ENCODE measurements at regions not wholly inside any gene's neighbourhood (a gene's known extent, or its start where the extent isn't known, plus 50 kb on each side); places are given as distances from the start of the nearest gene placed in this dataset.

- no peak for TF ChIP-seq ZC3H10 (CRISPR knock-in tag; IDR thresholded peaks at IDR 0.05)
- no peak for TF ChIP-seq ZFP3 (CRISPR knock-in tag; IDR thresholded peaks at IDR 0.05)
- TF ChIP-seq CREB5 (CRISPR knock-in tag; IDR thresholded peaks at IDR 0.05; ENCODE audit: low read depth) = no peak
- TF ChIP-seq TOX (CRISPR knock-in tag; IDR thresholded peaks at IDR 0.05; ENCODE audit: borderline replicate concordance) = no peak
- TF ChIP-seq SNAI2 (CRISPR knock-in tag; IDR thresholded peaks at IDR 0.05) = no peak
- TF ChIP-seq BACH2 (CRISPR knock-in tag; IDR thresholded peaks at IDR 0.05; ENCODE audit: borderline replicate concordance) = no peak
- TF ChIP-seq PATZ1 (CRISPR knock-in tag; IDR thresholded peaks at IDR 0.05; ENCODE audit: borderline replicate concordance) = no peak
- TF ChIP-seq RARB (CRISPR knock-in tag; IDR thresholded peaks at IDR 0.05) = no peak
- no peak for TF ChIP-seq CSDC2 (CRISPR knock-in tag; IDR thresholded peaks at IDR 0.05)
- no peak for TF ChIP-seq CSRNP3 (CRISPR knock-in tag; IDR thresholded peaks at IDR 0.05)
- no peak for TF ChIP-seq ZNF8 (CRISPR knock-in tag; IDR thresholded peaks at IDR 0.05)
- TF ChIP-seq ZNF565 (CRISPR knock-in tag; conservative IDR thresholded peaks at IDR 0.05; ENCODE audit: low read depth) = no peak
- no peak for TF ChIP-seq ESRRG (CRISPR knock-in tag; IDR thresholded peaks at IDR 0.05)
- TF ChIP-seq ZFP30 (CRISPR knock-in tag; IDR thresholded peaks at IDR 0.05) = no peak
Measured at GRCh38 chr21:35461700-35462099, 412.6 kb upstream of the RUNX1 start.

All from SK-N-SH treated with all-trans-retinoic acid at 6 μM for 48 hours (cell line).